Spinal cord (tissue), 9 donors: ENCODE measurements at regions not wholly inside any gene's neighbourhood (a gene's known extent, or its start where the extent isn't known, plus 50 kb on each side); places are given as distances from the start of the nearest gene placed in this dataset.

ENCODE experiments used
- DNase-seq, 6 donors: peaks; one replicate each; pipeline versions ENCODE4 v3.0.0 to v3.0.0-alpha.2; 2013 to 2015; ENCODE audit warnings: low spot score in 6 of 6, low read depth in 4 of 6
- H3K27ac ChIP-seq: one replicate; pipeline ENCODE4 v1.5.1; 2013; ENCODE audit warnings: low read depth, low read length, control low read depth
- H3K27me3 ChIP-seq: one replicate; pipeline ENCODE4 v1.6.1; 2013; ENCODE audit warnings: low read length; ENCODE audit not compliant: control insufficient read depth, insufficient read depth
- H3K36me3 ChIP-seq: one replicate; pipeline ENCODE4 v1.6.1; 2013; ENCODE audit warnings: low read length; ENCODE audit not compliant: control insufficient read depth, insufficient read depth
- H3K4me1 ChIP-seq: one replicate; pipeline ENCODE4 v1.6.1; 2013; ENCODE audit warnings: low read length; ENCODE audit not compliant: control insufficient read depth, insufficient read depth
- H3K4me3 ChIP-seq: one replicate; pipeline ENCODE4 v1.5.1; 2013; ENCODE audit warnings: low read depth, low read length, control low read depth
- H3K9me3 ChIP-seq: one replicate; pipeline ENCODE4 v1.6.1; 2013; ENCODE audit warnings: low read length; ENCODE audit not compliant: control insufficient read depth, insufficient read depth
- WGBS: methylation state at CpG from one replicate; pipeline ENCODE4 v1.1.5; 2013; ENCODE audit warnings: missing lambda C conversion rate; ENCODE audit not compliant: insufficient coverage; 5-methylcytosine and 5-hydroxymethylcytosine counted together
- donor health status: healthy.

GRCh38 chr2:160993654-160994061 lies 166.6 kb upstream of the TANK start:
- Histone ChIP-seq H3K4me1 (no peaks in the 10 kb centered on the region), H3K27ac (peak overlapping the region; percentile 40), H3K27me3 (no peaks in the 10 kb centered on the region), H3K9me3 (no peaks in the 10 kb centered on the region), H3K4me3 (no peak overlapping the region), H3K36me3 (no peaks in the 10 kb centered on the region)
- WGBS, result 62% methylated on average over 7 of the region's 7 CpGs
- peak in 1 of 6 donors; percentile 15 for DNase-seq

- Histone ChIP-seq H3K36me3 (no peaks in the 10 kb centered on the region), H3K4me1 (no peaks in the 10 kb centered on the region), H3K4me3 (no peak overlapping the region), H3K27me3 (no peaks in the 10 kb centered on the region), H3K9me3 (no peaks in the 10 kb centered on the region), H3K27ac (peak overlapping the region; percentile 40)
- DNase-seq, result peak; percentile 74 to 97 (median 80)
- 38% methylated on average over 6 of the region's 16 CpGs for WGBS
These were observed 165.9 kb upstream of the TANK start for GRCh38 chr2:160994141-160995002.

- no CpG with 5 or more reads among the region's 1 CpG for WGBS
- Histone ChIP-seq H3K4me3 (no peak overlapping the region), H3K27me3 (no peaks in the 10 kb centered on the region), H3K27ac (no peak overlapping the region), H3K9me3 (no peaks in the 10 kb centered on the region), H3K36me3 (no peaks in the 10 kb centered on the region), H3K4me1 (no peaks in the 10 kb centered on the region)
- DNase-seq, result no peak
These were observed 163.6 kb upstream of the TANK start for GRCh38 chr2:160996584-160996983.

- Histone ChIP-seq H3K4me3 (no peak overlapping the region), H3K27me3 (no peaks in the 10 kb centered on the region), H3K4me1 (no peaks in the 10 kb centered on the region), H3K36me3 (no peaks in the 10 kb centered on the region), H3K27ac (no peak overlapping the region), H3K9me3 (no peaks in the 10 kb centered on the region)
- no CpG with 5 or more reads among the region's 2 CpGs for WGBS
- peak in 1 of 6 donors; percentile 37 for DNase-seq
These were observed 155.8 kb upstream of the TANK start for GRCh38 chr2:161004379-161004778.

GRCh38 chr2:161005170-161005569 lies 155.1 kb upstream of the TANK start:
- H3K4me3 ChIP-seq, result no peak overlapping the region
- H3K9me3 ChIP-seq, result no peaks in the 10 kb centered on the region
- DNase-seq, result no peak
- H3K4me1 ChIP-seq, result no peaks in the 10 kb centered on the region
- H3K27ac ChIP-seq, result no peak overlapping the region
- H3K36me3 ChIP-seq, result no peaks in the 10 kb centered on the region
- no peaks in the 10 kb centered on the region for H3K27me3 ChIP-seq
- WGBS, result no CpG with 5 or more reads among the region's 1 CpG

- Histone ChIP-seq H3K4me3 (no peak overlapping the region), H3K4me1 (no peaks in the 10 kb centered on the region), H3K27me3 (no peaks in the 10 kb centered on the region), H3K36me3 (no peaks in the 10 kb centered on the region), H3K27ac (no peak overlapping the region), H3K9me3 (no peaks in the 10 kb centered on the region)
- WGBS, result no CpG with 5 or more reads among the region's 3 CpGs
- DNase-seq, result no peak
These were observed 151.9 kb upstream of the TANK start for GRCh38 chr2:161008311-161008710.

- no peaks in the 10 kb centered on the region for H3K9me3 ChIP-seq
- H3K27ac ChIP-seq, result no peak overlapping the region
- no peaks in the 10 kb centered on the region for H3K27me3 ChIP-seq
- 67% methylated on average over 4 of the region's 7 CpGs for WGBS
- no peak overlapping the region for H3K4me3 ChIP-seq
- H3K4me1 ChIP-seq, result no peaks in the 10 kb centered on the region
- H3K36me3 ChIP-seq, result no peaks in the 10 kb centered on the region
- no peak for DNase-seq
These were observed 149.7 kb upstream of the TANK start for GRCh38 chr2:161010503-161011015.

- Histone ChIP-seq H3K4me1 (no peaks in the 10 kb centered on the region), H3K9me3 (no peaks in the 10 kb centered on the region), H3K4me3 (no peak overlapping the region), H3K27ac (no peak overlapping the region), H3K27me3 (no peaks in the 10 kb centered on the region), H3K36me3 (no peaks in the 10 kb centered on the region)
- DNase-seq, result peak in 3 of 6 donors; percentile 11 to 68 (median 53)
- WGBS, result 40% methylated on average over 2 of the region's 3 CpGs
These were observed 142.3 kb upstream of the TANK start for GRCh38 chr2:161017780-161018470.

GRCh38 chr2:161019311-161019710 lies 140.9 kb upstream of the TANK start:
- DNase-seq, result no peak
- no peaks in the 10 kb centered on the region for H3K4me1 ChIP-seq
- no peaks in the 10 kb centered on the region for H3K36me3 ChIP-seq
- no peak overlapping the region for H3K4me3 ChIP-seq
- H3K27ac ChIP-seq, result no peak overlapping the region
- no peaks in the 10 kb centered on the region for H3K27me3 ChIP-seq
- no peaks in the 10 kb centered on the region for H3K9me3 ChIP-seq
- WGBS, result 0% methylated on average over 1 of the region's 5 CpGs
